Endodermal cell (in vitro differentiated cells): ENCODE measurements at regions not wholly inside any gene's neighbourhood (a gene's known extent, or its start where the extent isn't known, plus 50 kb on each side); places are given as distances from the start of the nearest gene placed in this dataset.

Experiments
- DNase-seq: peaks from one replicate; pipeline ENCODE4 v3.0.0-alpha.2; 2017
- H3K27ac ChIP-seq: 2 replicates; pipeline ENCODE4 v1.5.1; 2013; ENCODE audit warnings: mild to moderate bottlenecking, low read depth, low read length, moderate library complexity
- H3K27me3 ChIP-seq: 2 replicates; pipeline ENCODE4 v1.6.1; 2013; ENCODE audit warnings: mild to moderate bottlenecking, low read length, moderate library complexity; ENCODE audit not compliant: insufficient read depth, control insufficient read depth, poor library complexity, severe bottlenecking
- H3K36me3 ChIP-seq: 2 replicates; pipeline ENCODE4 v1.7.0; 2013; ENCODE audit warnings: mild to moderate bottlenecking, low read length, moderate library complexity; ENCODE audit not compliant: control insufficient read depth, insufficient read depth
- H3K4me1 ChIP-seq: one replicate; pipeline ENCODE4 v1.7.0; 2013; ENCODE audit warnings: low read length; ENCODE audit not compliant: control insufficient read depth, insufficient read depth
- H3K4me3 ChIP-seq: 2 replicates; pipeline ENCODE4 v1.5.1; 2013; ENCODE audit warnings: mild to moderate bottlenecking, low read length, moderate library complexity
- H3K9ac ChIP-seq: 2 replicates; pipeline ENCODE4 v1.6.1; 2013; ENCODE audit warnings: mild to moderate bottlenecking, low read length, moderate library complexity; ENCODE audit not compliant: poor library complexity, severe bottlenecking; ENCODE audit errors: extremely low read depth
- H3K9me3 ChIP-seq: 2 replicates; pipeline ENCODE4 v1.6.1; 2013; ENCODE audit warnings: mild to moderate bottlenecking, low read length, moderate library complexity; ENCODE audit not compliant: control insufficient read depth
- H3K27ac Mint-ChIP-seq: 2 replicates; pipeline ENCODE4 v1.8.0; 2020; ENCODE audit warnings: mixed read lengths
- H3K27me3 Mint-ChIP-seq: 2 replicates; pipeline ENCODE4 v1.8.0; 2021; ENCODE audit warnings: mild to moderate bottlenecking, mixed read lengths; ENCODE audit not compliant: insufficient read depth
- H3K36me3 Mint-ChIP-seq: 2 replicates; pipeline ENCODE4 v1.8.0; 2020; ENCODE audit warnings: low read depth, mixed read lengths
- H3K4me1 Mint-ChIP-seq: 2 replicates; pipeline ENCODE4 v1.8.0; 2020; ENCODE audit warnings: mixed read lengths
- H3K4me3 Mint-ChIP-seq: 2 replicates; pipeline ENCODE4 v1.8.0; 2020; ENCODE audit warnings: mild to moderate bottlenecking, moderate library complexity, mixed read lengths
- H3K9me3 Mint-ChIP-seq: 2 replicates; pipeline ENCODE4 v1.8.0; 2020; ENCODE audit warnings: mild to moderate bottlenecking, mixed read lengths
- WGBS, 2 experiments: methylation state at CpG; one replicate each; pipeline versions ENCODE4 v1.1.5 to v1.1.7; 2013; ENCODE audit warnings: missing lambda C conversion rate in 2 of 2, mixed read lengths in 1 of 2; ENCODE audit not compliant: insufficient coverage in 1 of 2, insufficient read length in 1 of 2; 5-methylcytosine and 5-hydroxymethylcytosine counted together
- TF ChIP-seq, protein P1 (sequence below): fragments of 200-600 bp; sonication (generic); conservative IDR thresholded peaks from 2 replicates; pipeline ENCODE4 v1.5.0; 2021; ENCODE audit warnings: antibody characterized with exemption, mild to moderate bottlenecking

DNA sequence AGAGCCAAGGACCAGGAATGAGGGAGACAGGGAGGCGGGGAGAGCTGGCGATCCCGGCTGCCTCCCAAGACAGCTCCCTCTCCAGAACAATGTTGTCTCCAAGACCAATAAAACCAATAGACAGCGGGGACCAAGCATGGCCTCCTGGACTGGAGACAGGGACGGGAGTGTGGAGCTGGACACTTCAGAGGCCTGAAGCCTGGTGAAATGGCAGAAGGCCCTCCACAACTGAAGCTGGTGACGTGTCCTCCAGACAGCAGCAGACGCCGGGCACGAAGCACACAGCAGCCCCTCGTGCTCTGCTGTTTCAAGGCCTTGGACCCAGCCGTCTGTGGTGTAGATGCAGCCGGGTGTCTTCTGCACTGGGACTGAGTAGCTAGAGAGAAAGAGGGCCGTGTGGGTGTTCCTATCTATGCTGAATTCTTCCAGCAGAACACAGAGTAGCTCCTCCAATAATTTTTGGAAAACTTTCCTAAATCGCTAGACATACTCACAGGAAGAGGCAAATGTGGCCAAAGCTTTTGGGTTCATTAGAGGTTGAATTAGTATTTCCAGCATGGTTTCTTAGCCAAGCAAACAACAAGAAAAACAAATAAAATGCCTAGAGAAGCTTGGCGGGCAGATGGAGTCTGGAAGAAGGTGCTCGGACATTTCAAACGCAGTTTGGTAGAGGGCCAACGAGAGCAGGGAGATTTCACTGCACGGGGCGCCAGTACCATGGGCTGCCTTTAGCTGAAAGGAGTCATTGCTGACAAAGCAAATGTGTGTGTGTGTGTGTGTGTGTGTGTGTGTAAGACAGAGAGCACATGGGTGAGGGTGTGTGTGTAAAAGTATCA is 570.4 kb downstream of the TCERG1L start:
- TF ChIP-seq, protein P1, sequence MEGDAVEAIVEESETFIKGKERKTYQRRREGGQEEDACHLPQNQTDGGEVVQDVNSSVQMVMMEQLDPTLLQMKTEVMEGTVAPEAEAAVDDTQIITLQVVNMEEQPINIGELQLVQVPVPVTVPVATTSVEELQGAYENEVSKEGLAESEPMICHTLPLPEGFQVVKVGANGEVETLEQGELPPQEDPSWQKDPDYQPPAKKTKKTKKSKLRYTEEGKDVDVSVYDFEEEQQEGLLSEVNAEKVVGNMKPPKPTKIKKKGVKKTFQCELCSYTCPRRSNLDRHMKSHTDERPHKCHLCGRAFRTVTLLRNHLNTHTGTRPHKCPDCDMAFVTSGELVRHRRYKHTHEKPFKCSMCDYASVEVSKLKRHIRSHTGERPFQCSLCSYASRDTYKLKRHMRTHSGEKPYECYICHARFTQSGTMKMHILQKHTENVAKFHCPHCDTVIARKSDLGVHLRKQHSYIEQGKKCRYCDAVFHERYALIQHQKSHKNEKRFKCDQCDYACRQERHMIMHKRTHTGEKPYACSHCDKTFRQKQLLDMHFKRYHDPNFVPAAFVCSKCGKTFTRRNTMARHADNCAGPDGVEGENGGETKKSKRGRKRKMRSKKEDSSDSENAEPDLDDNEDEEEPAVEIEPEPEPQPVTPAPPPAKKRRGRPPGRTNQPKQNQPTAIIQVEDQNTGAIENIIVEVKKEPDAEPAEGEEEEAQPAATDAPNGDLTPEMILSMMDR, result no peak
- peaks cover 27% of the 10 kb centered on the region for H3K4me1 Mint-ChIP-seq
- H3K27ac ChIP-seq, result no peak overlapping the region
- H3K9ac ChIP-seq, result no peak overlapping the region
- H3K9me3 ChIP-seq, result no peaks in the 10 kb centered on the region
- H3K4me3 Mint-ChIP-seq, result no peak overlapping the region
- no peaks in the 10 kb centered on the region for H3K27me3 ChIP-seq
- H3K4me3 ChIP-seq, result no peak overlapping the region
- H3K9me3 Mint-ChIP-seq, result no peaks in the 10 kb centered on the region
- H3K4me1 ChIP-seq, result no peaks in the 10 kb centered on the region
- peaks cover 5% of the 10 kb centered on the region for H3K27me3 Mint-ChIP-seq
- no peaks in the 10 kb centered on the region for H3K36me3 ChIP-seq
- H3K36me3 Mint-ChIP-seq, result no peaks in the 10 kb centered on the region
- H3K27ac Mint-ChIP-seq, result no peak overlapping the region
- 87 to 90% methylated on average over 13 to 19 of the region's 20 CpGs for WGBS, 2 experiments
- no peak for DNase-seq

- H3K27ac Mint-ChIP-seq, result no peak overlapping the region
- Histone ChIP-seq H3K4me1 (no peaks in the 10 kb centered on the region), H3K27me3 (no peaks in the 10 kb centered on the region), H3K36me3 (no peaks in the 10 kb centered on the region), H3K9ac (no peak overlapping the region), H3K27ac (no peak overlapping the region), H3K4me3 (no peak overlapping the region), H3K9me3 (no peaks in the 10 kb centered on the region)
- no peaks in the 10 kb centered on the region for H3K36me3 Mint-ChIP-seq
- H3K9me3 Mint-ChIP-seq, result no peaks in the 10 kb centered on the region
- DNase-seq, result peak; percentile 38
- TF ChIP-seq, protein P1, result no peak
- peaks cover 2% of the 10 kb centered on the region for H3K27me3 Mint-ChIP-seq
- H3K4me3 Mint-ChIP-seq, result no peak overlapping the region
- H3K4me1 Mint-ChIP-seq, result peaks cover 30% of the 10 kb centered on the region
- 95 to 96% methylated on average over 17 to 23 of the region's 23 CpGs for WGBS, 2 experiments
Measured at GRCh38 chr10:130741901-130742855, 569.3 kb downstream of the TCERG1L start.

- H3K9me3 Mint-ChIP-seq, result no peaks in the 10 kb centered on the region
Measured at GRCh38 chr10:130742941-130743675, 568.4 kb downstream of the TCERG1L start.

More at GRCh38 chr10:130742941-130743675, 568.4 kb downstream of the TCERG1L start:
- Mint-ChIP-seq H3K27ac (no peak overlapping the region), H3K4me1 (peaks cover 35% of the 10 kb centered on the region), H3K27me3 (peaks cover 2% of the 10 kb centered on the region), H3K36me3 (no peaks in the 10 kb centered on the region), H3K4me3 (no peak overlapping the region)
- Histone ChIP-seq H3K4me3 (no peak overlapping the region), H3K4me1 (no peaks in the 10 kb centered on the region), H3K9me3 (no peaks in the 10 kb centered on the region), H3K27me3 (no peaks in the 10 kb centered on the region), H3K36me3 (no peaks in the 10 kb centered on the region), H3K27ac (no peak overlapping the region), H3K9ac (no peak overlapping the region)
- peak; percentile 90 for DNase-seq
- WGBS, 2 experiments, result 87 to 94% methylated on average over 4 to 13 of the region's 16 CpGs
- TF ChIP-seq, protein P1, result no peak
